Karpas-422 (cell line): ENCODE measurements at regions not wholly inside any gene's neighbourhood (a gene's known extent, or its start where the extent isn't known, plus 50 kb on each side); places are given as distances from the start of the nearest gene placed in this dataset.
A peak's percentile ranks its signal among the peaks of the same experiment; 100 is the strongest.

Experiments used
- DNase-seq: peaks from one replicate; pipeline ENCODE4 v3.0.0-alpha.2; 2015
- H2AFZ ChIP-seq: fragments of 200-600 bp; sonication (generic); 2 replicates; pipeline ENCODE4 v1.6.1; 2014; ENCODE audit warnings: antibody characterized with exemption, low read length, mixed read lengths
- H3K27ac ChIP-seq: fragments of 200-600 bp; sonication (generic); 2 replicates; pipeline ENCODE4 v1.5.1; 2014; ENCODE audit warnings: mild to moderate bottlenecking, low read length, moderate library complexity
- H3K27me3 ChIP-seq: fragments of 200-600 bp; sonication (generic); 2 replicates; pipeline ENCODE4 v1.6.1; 2014; ENCODE audit warnings: low read length, mixed read lengths
- H3K36me3 ChIP-seq: fragments of 200-600 bp; sonication (generic); 2 replicates; pipeline ENCODE4 v1.6.1; 2014; ENCODE audit warnings: low read length, mixed read lengths; ENCODE audit not compliant: insufficient read depth
- H3K4me1 ChIP-seq: fragments of 200-600 bp; sonication (generic); 2 replicates; pipeline ENCODE4 v1.6.1; 2014; ENCODE audit warnings: mild to moderate bottlenecking, low read length, mixed read lengths
- H3K4me2 ChIP-seq: fragments of 200-600 bp; sonication (generic); 2 replicates; pipeline ENCODE4 v1.6.1; 2014; ENCODE audit warnings: low read length, low read depth, mild to moderate bottlenecking; ENCODE audit not compliant: poor library complexity, severe bottlenecking
- H3K4me3 ChIP-seq: fragments of 200-600 bp; sonication (generic); 2 replicates; pipeline ENCODE4 v1.5.1; 2014; ENCODE audit warnings: mild to moderate bottlenecking, antibody characterized with exemption, low read length, mixed read lengths
- H3K79me2 ChIP-seq: fragments of 200-600 bp; sonication (generic); 2 replicates; pipeline ENCODE4 v1.6.1; 2014; ENCODE audit warnings: mild to moderate bottlenecking, low read length, mixed read lengths
- H3K9ac ChIP-seq: fragments of 200-600 bp; sonication (generic); 2 replicates; pipeline ENCODE4 v1.6.0; 2014; ENCODE audit warnings: low read length
- H3K9me2 ChIP-seq: fragments of 200-600 bp; sonication (generic), shearing (Covaris generic); replicated peaks from 2 replicates; pipeline ENCODE4 v1.6.0; 2014; ENCODE audit warnings: mild to moderate bottlenecking, low read length, moderate library complexity; ENCODE audit not compliant: insufficient read depth
- H3K9me3 ChIP-seq: fragments of 300-700, 200-600 bp; sonication (generic); 2 replicates; pipeline ENCODE4 v1.6.1; 2014; ENCODE audit warnings: low read length, mixed read lengths
- H4K20me1 ChIP-seq: fragments of 200-600 bp; sonication (generic); 2 replicates; pipeline ENCODE4 v1.6.1; 2014; ENCODE audit warnings: mild to moderate bottlenecking, antibody characterized with exemption, low read length, low read depth; ENCODE audit not compliant: insufficient read depth

GRCh38 chr18:5619376-5619775 is 75.6 kb upstream of the EPB41L3 start:
- Histone ChIP-seq H3K79me2 (no peaks in the 10 kb centered on the region), H3K4me3 (no peak overlapping the region), H3K9me2 (no peaks in the 10 kb centered on the region)

GRCh38 chr18:5618047-5618688 is 74.4 kb upstream of the EPB41L3 start:
- Histone ChIP-seq H3K36me3 (no peaks in the 10 kb centered on the region), H2AFZ (no peak overlapping the region), H4K20me1 (no peaks in the 10 kb centered on the region), H3K27me3 (no peaks in the 10 kb centered on the region), H3K4me1 (no peaks in the 10 kb centered on the region), H3K9me3 (no peaks in the 10 kb centered on the region), H3K9ac (no peak overlapping the region), H3K4me3 (no peak overlapping the region), H3K4me2 (no peak overlapping the region), H3K27ac (no peak overlapping the region), H3K79me2 (no peaks in the 10 kb centered on the region), H3K9me2 (no peaks in the 10 kb centered on the region)
- no peak for DNase-seq

More at GRCh38 chr18:5619376-5619775, 75.6 kb upstream of the EPB41L3 start:
- Histone ChIP-seq H2AFZ (no peak overlapping the region), H3K9me3 (no peaks in the 10 kb centered on the region), H3K27me3 (no peaks in the 10 kb centered on the region), H3K4me1 (no peaks in the 10 kb centered on the region), H3K4me2 (no peak overlapping the region), H4K20me1 (no peaks in the 10 kb centered on the region), H3K9ac (no peak overlapping the region), H3K27ac (no peak overlapping the region), H3K36me3 (no peaks in the 10 kb centered on the region)
- DNase-seq, result no peak

GRCh38 chr18:5611221-5611620 is 67.4 kb upstream of the EPB41L3 start:
- Histone ChIP-seq H3K9me2 (no peaks in the 10 kb centered on the region), H3K27me3 (no peaks in the 10 kb centered on the region), H3K4me3 (no peak overlapping the region), H3K4me1 (no peaks in the 10 kb centered on the region), H3K4me2 (no peak overlapping the region), H2AFZ (no peak overlapping the region), H4K20me1 (no peaks in the 10 kb centered on the region), H3K9me3 (no peaks in the 10 kb centered on the region), H3K27ac (no peak overlapping the region), H3K9ac (no peak overlapping the region), H3K79me2 (no peaks in the 10 kb centered on the region), H3K36me3 (no peaks in the 10 kb centered on the region)
- DNase-seq, result no peak

GRCh38 chr18:5608846-5609245 is 65.0 kb upstream of the EPB41L3 start:
- Histone ChIP-seq H3K4me3 (no peak overlapping the region), H3K79me2 (no peaks in the 10 kb centered on the region), H4K20me1 (no peaks in the 10 kb centered on the region), H3K9me2 (no peaks in the 10 kb centered on the region), H3K9me3 (no peaks in the 10 kb centered on the region), H3K9ac (no peak overlapping the region), H3K4me2 (no peak overlapping the region), H3K27ac (no peak overlapping the region), H3K36me3 (no peaks in the 10 kb centered on the region), H3K27me3 (no peaks in the 10 kb centered on the region), H3K4me1 (no peaks in the 10 kb centered on the region), H2AFZ (no peak overlapping the region)
- DNase-seq, result no peak

- DNase-seq, result no peak
- Histone ChIP-seq H3K79me2 (no peaks in the 10 kb centered on the region), H3K9ac (no peak overlapping the region), H3K4me1 (no peaks in the 10 kb centered on the region), H4K20me1 (no peaks in the 10 kb centered on the region), H3K9me2 (no peaks in the 10 kb centered on the region), H3K4me2 (no peak overlapping the region), H3K27me3 (no peaks in the 10 kb centered on the region), H3K36me3 (no peaks in the 10 kb centered on the region), H3K4me3 (no peak overlapping the region), H2AFZ (no peak overlapping the region), H3K9me3 (no peaks in the 10 kb centered on the region), H3K27ac (no peak overlapping the region)
These were observed 63.2 kb upstream of the EPB41L3 start for GRCh38 chr18:5606951-5607350.

- H3K27ac ChIP-seq, result no peak overlapping the region
- H3K4me3 ChIP-seq, result no peak overlapping the region
- DNase-seq, result peak; percentile 46
- H3K79me2 ChIP-seq, result no peaks in the 10 kb centered on the region
- H3K9ac ChIP-seq, result no peak overlapping the region
- no peaks in the 10 kb centered on the region for H3K36me3 ChIP-seq
- no peaks in the 10 kb centered on the region for H3K9me3 ChIP-seq
- H3K9me2 ChIP-seq, result no peaks in the 10 kb centered on the region
- H3K4me2 ChIP-seq, result no peak overlapping the region
- H2AFZ ChIP-seq, result no peak overlapping the region
- no peaks in the 10 kb centered on the region for H3K27me3 ChIP-seq
- H4K20me1 ChIP-seq, result no peaks in the 10 kb centered on the region
- no peaks in the 10 kb centered on the region for H3K4me1 ChIP-seq
These were observed 61.0 kb upstream of the EPB41L3 start for GRCh38 chr18:5604778-5605177.

- Histone ChIP-seq H3K27ac (no peak overlapping the region), H3K9ac (no peak overlapping the region), H3K79me2 (no peaks in the 10 kb centered on the region), H3K4me1 (no peaks in the 10 kb centered on the region), H3K9me2 (no peaks in the 10 kb centered on the region), H4K20me1 (no peaks in the 10 kb centered on the region), H3K27me3 (no peaks in the 10 kb centered on the region), H2AFZ (no peak overlapping the region), H3K4me2 (no peak overlapping the region), H3K36me3 (no peaks in the 10 kb centered on the region), H3K9me3 (no peaks in the 10 kb centered on the region), H3K4me3 (no peak overlapping the region)
- no peak for DNase-seq
These were observed 59.4 kb upstream of the EPB41L3 start for GRCh38 chr18:5603153-5603552.

- Histone ChIP-seq H2AFZ (no peak overlapping the region), H3K9me3 (no peaks in the 10 kb centered on the region), H3K9me2 (no peaks in the 10 kb centered on the region), H3K9ac (no peak overlapping the region), H4K20me1 (no peaks in the 10 kb centered on the region), H3K27me3 (no peaks in the 10 kb centered on the region), H3K4me2 (no peak overlapping the region), H3K27ac (no peak overlapping the region), H3K36me3 (no peaks in the 10 kb centered on the region), H3K4me1 (no peaks in the 10 kb centered on the region), H3K4me3 (no peak overlapping the region), H3K79me2 (no peaks in the 10 kb centered on the region)
- no peak for DNase-seq
These were observed 57.4 kb upstream of the EPB41L3 start for GRCh38 chr18:5601188-5601624.
